Activated naive CD4-positive, alpha-beta T cell treated with anti-CD3 and anti-CD28 coated beads, Interleukin-2, amount 10 ng/mL, durations not matched to agents 7 days and 5 days (primary cell): ENCODE measurements at regions not wholly inside any gene's neighbourhood (a gene's known extent, or its start where the extent isn't known, plus 50 kb on each side); places are given as distances from the start of the nearest gene placed in this dataset.
"Not testable (repeated sequence)": the region's sequence is repeated elsewhere in the genome, so short reads cannot be mapped to it uniquely, and the experiment has no call there.

Source experiments
- CTCF ChIA-PET: fragments of 350-600 bp; sonication (Branson Sonifier 250); formaldehyde crosslinking; loops from one replicate; lab custom pipeline; 2021; ENCODE audit warnings: antibody characterized with exemption; lab: Charles Lee
- DNase-seq: peaks from one replicate; pipeline ENCODE4 v3.0.0-alpha.2; 2020
- H3K27ac Mint-ChIP-seq: one replicate; pipeline ENCODE4 v1.8.0; 2021; ENCODE audit warnings: mild to moderate bottlenecking, moderate library complexity, mixed read lengths
- H3K27me3 Mint-ChIP-seq: one replicate; pipeline ENCODE4 v1.8.0; 2021; ENCODE audit warnings: mild to moderate bottlenecking, mixed read lengths
- H3K36me3 Mint-ChIP-seq: one replicate; pipeline ENCODE4 v1.8.0; 2021; ENCODE audit warnings: mixed read lengths
- H3K4me1 Mint-ChIP-seq: one replicate; pipeline ENCODE4 v1.8.0; 2021; ENCODE audit warnings: mixed read lengths
- H3K4me3 Mint-ChIP-seq: one replicate; pipeline ENCODE4 v1.8.0; 2021; ENCODE audit warnings: mild to moderate bottlenecking, moderate library complexity, mixed read lengths
- H3K9me3 Mint-ChIP-seq: one replicate; pipeline ENCODE4 v1.8.0; 2021; ENCODE audit warnings: mixed read lengths

- no peak overlapping the region for H3K27ac Mint-ChIP-seq
- peaks cover 19% of the 10 kb centered on the region for H3K27me3 Mint-ChIP-seq
- no peaks in the 10 kb centered on the region for H3K9me3 Mint-ChIP-seq
- H3K4me1 Mint-ChIP-seq = no peaks in the 10 kb centered on the region
- no peaks in the 10 kb centered on the region for H3K36me3 Mint-ChIP-seq
- CTCF ChIA-PET = interaction anchor here (0.9 to 1.8 kb wide), 9 partner anchors 24 to 400 kb away, joined by 3 to 12 read pairs (median 4); no protein-coding TSS in a partner anchor
- H3K4me3 Mint-ChIP-seq = no peak overlapping the region
- no peak for DNase-seq
Measured at GRCh38 chr4:86522349-86522748, 71.8 kb upstream of the PTPN13 start.

GRCh38 chr4:86523333-86523732, 70.8 kb upstream of the PTPN13 start:
- no peaks in the 10 kb centered on the region for H3K9me3 Mint-ChIP-seq
- H3K4me3 Mint-ChIP-seq = no peak overlapping the region
- H3K27me3 Mint-ChIP-seq = peaks cover 19% of the 10 kb centered on the region
- H3K36me3 Mint-ChIP-seq = no peaks in the 10 kb centered on the region
- DNase-seq = no peak
- no peaks in the 10 kb centered on the region for H3K4me1 Mint-ChIP-seq
- CTCF ChIA-PET = interaction anchor here (1.0 to 1.6 kb wide), 2 partner anchors 25 to 27 kb away, joined by 3 to 4 read pairs; no protein-coding TSS in a partner anchor
- no peak overlapping the region for H3K27ac Mint-ChIP-seq

DNA sequence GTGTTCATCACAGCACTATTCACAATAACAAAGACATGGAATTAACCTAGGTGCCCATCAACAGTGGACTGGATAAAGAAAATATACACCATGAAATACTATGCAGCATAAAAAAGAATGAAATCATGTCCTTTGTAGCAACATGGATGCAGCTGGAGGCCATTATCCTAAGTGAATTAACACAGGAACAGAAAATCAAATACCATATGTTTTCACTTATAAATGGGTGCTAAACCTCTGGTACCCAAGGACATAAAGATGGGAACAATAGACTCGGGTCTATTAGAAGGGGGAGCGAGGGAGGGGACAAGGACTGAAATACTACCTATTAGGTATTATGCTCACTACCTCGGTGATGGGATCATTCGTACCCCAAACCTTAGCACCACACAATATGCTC, 66.4 kb upstream of the PTPN13 start:
- H3K9me3 Mint-ChIP-seq, H3K36me3 Mint-ChIP-seq, H3K27ac Mint-ChIP-seq, CTCF ChIA-PET, DNase-seq, H3K4me1 Mint-ChIP-seq, H3K4me3 Mint-ChIP-seq: not testable (repeated sequence)
- peaks cover 20% of the 10 kb centered on the region for H3K27me3 Mint-ChIP-seq

GRCh38 chr4:86529436-86529835, 64.7 kb upstream of the PTPN13 start:
- Mint-ChIP-seq H3K27me3 (peaks cover 16% of the 10 kb centered on the region), H3K4me1 (no peaks in the 10 kb centered on the region), H3K36me3 (no peaks in the 10 kb centered on the region), H3K27ac (no peak overlapping the region), H3K9me3 (no peaks in the 10 kb centered on the region), H3K4me3 (no peak overlapping the region)
- CTCF ChIA-PET = no interaction called here
- no peak for DNase-seq

DNA sequence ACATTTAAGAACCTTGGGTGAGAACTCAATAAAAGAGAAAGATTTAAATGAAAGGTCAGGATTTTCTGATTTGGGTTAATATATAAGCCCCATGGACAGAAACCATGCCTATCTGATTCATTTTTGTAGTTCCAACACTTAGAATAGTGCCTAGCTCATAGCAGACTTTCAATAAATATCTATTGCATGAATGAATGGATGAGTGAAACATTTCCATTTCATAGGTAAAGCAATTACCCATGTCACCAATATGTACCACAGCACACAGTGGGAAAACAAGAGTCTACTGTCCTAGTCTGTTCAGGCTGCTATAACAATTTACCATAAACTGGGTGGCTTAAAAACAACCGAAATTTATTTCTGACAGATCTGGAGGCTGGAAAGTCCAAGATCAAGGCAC, 63.9 kb upstream of the PTPN13 start:
- Mint-ChIP-seq H3K4me3 (no peak overlapping the region), H3K27ac (no peak overlapping the region), H3K4me1 (no peaks in the 10 kb centered on the region), H3K27me3 (peaks cover 16% of the 10 kb centered on the region), H3K36me3 (no peaks in the 10 kb centered on the region), H3K9me3 (no peaks in the 10 kb centered on the region)
- DNase-seq = no peak
- CTCF ChIA-PET = no interaction called here

DNA sequence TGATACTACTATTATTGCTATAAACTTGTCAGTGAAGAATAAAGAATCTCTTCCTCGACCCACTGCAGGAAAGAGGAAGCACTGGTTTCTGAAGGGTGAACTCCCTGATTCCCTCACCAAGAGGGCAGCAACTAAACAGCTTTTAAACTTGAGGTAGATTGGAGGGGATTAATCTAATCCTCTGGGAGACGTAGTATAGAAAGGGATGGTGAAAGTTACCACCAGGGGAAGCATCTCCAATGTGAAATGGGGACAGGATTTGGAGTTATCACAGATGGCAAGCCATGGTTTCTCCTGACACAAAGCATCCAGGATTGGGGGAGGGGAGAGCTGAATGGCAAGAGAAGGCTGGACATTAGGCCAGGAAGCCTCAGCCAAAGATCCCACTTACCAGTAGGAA, 62.7 kb upstream of the PTPN13 start:
- CTCF ChIA-PET = no interaction called here
- Mint-ChIP-seq H3K4me3 (no peak overlapping the region), H3K4me1 (no peaks in the 10 kb centered on the region), H3K9me3 (no peaks in the 10 kb centered on the region), H3K36me3 (no peaks in the 10 kb centered on the region), H3K27ac (no peak overlapping the region), H3K27me3 (peaks cover 9% of the 10 kb centered on the region)
- no peak for DNase-seq

GRCh38 chr4:86532851-86533250, 61.3 kb upstream of the PTPN13 start:
- no peak overlapping the region for H3K4me3 Mint-ChIP-seq
- CTCF ChIA-PET = no interaction called here
- no peaks in the 10 kb centered on the region for H3K4me1 Mint-ChIP-seq
- H3K27ac Mint-ChIP-seq = no peak overlapping the region
- no peak for DNase-seq
- H3K27me3 Mint-ChIP-seq = peaks cover 8% of the 10 kb centered on the region
- H3K36me3 Mint-ChIP-seq = no peaks in the 10 kb centered on the region
- no peaks in the 10 kb centered on the region for H3K9me3 Mint-ChIP-seq

GRCh38 chr4:86536151-86536550, 58.0 kb upstream of the PTPN13 start:
- H3K4me1 Mint-ChIP-seq = no peaks in the 10 kb centered on the region
- CTCF ChIA-PET = no interaction called here
- H3K27me3 Mint-ChIP-seq = peaks cover 12% of the 10 kb centered on the region
- H3K9me3 Mint-ChIP-seq = no peaks in the 10 kb centered on the region
- H3K4me3 Mint-ChIP-seq = no peak overlapping the region
- H3K27ac Mint-ChIP-seq = no peak overlapping the region
- DNase-seq = no peak
- no peaks in the 10 kb centered on the region for H3K36me3 Mint-ChIP-seq

- CTCF ChIA-PET = interaction anchor here (1.2 kb wide), 1 partner anchor 47 kb away, joined by 3 read pairs; no protein-coding TSS in a partner anchor
- Mint-ChIP-seq H3K27me3 (peaks cover 13% of the 10 kb centered on the region), H3K27ac (no peak overlapping the region), H3K9me3 (no peaks in the 10 kb centered on the region), H3K4me1 (peaks cover 29% of the 10 kb centered on the region), H3K36me3 (peaks cover 1% of the 10 kb centered on the region), H3K4me3 (no peak overlapping the region)
- no peak for DNase-seq
Measured at GRCh38 chr4:86542319-86543027, 51.6 kb upstream of the PTPN13 start.

DNA sequence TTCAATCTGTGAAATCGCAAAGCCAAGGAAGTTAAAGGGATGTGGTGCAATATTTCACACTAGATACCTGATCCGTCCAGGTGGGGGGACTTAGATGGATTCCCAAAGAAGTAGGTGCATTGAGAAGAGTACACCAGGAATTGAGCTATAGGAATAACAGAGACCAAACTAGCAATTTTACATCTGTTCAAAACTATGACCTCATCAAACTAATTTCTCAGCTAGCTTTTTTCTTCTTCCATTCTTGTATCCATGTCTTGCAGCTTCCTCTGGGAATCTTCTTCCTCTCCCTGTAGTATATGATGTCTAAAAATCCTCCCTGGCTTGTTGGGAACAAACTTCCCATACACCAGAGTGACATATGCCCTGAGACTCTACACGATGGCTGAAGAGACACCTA, 51.0 kb upstream of the PTPN13 start:
- H3K27me3 Mint-ChIP-seq = peaks cover 13% of the 10 kb centered on the region
- H3K9me3 Mint-ChIP-seq = peaks cover 2% of the 10 kb centered on the region
- CTCF ChIA-PET = interaction anchor here (1.8 kb wide), 1 partner anchor 46 kb away, joined by 5 read pairs; no protein-coding TSS in a partner anchor

GRCh38 chr4:86543560-86544309, 50.4 kb upstream of the PTPN13 start:
- peak overlapping the region; percentile 89 for H3K27ac Mint-ChIP-seq
- no peak for DNase-seq

More for the DNA sequence above, 51.0 kb upstream of the PTPN13 start:
- Mint-ChIP-seq H3K4me3 (no peak overlapping the region), H3K36me3 (peaks cover 1% of the 10 kb centered on the region), H3K4me1 (peaks cover 32% of the 10 kb centered on the region), H3K27ac (no peak overlapping the region)
- DNase-seq = no peak

GRCh38 chr4:86544310-86544966, 49.7 kb upstream of the PTPN13 start:
- no peak for DNase-seq
- peak overlapping the region; percentile 89 for H3K27ac Mint-ChIP-seq
- peaks cover 32% of the 10 kb centered on the region for H3K4me1 Mint-ChIP-seq
- peaks cover 1% of the 10 kb centered on the region for H3K36me3 Mint-ChIP-seq
- peaks cover 2% of the 10 kb centered on the region for H3K9me3 Mint-ChIP-seq
- peaks cover 13% of the 10 kb centered on the region for H3K27me3 Mint-ChIP-seq
- CTCF ChIA-PET = interaction anchor here (0.8 to 1.8 kb wide), 2 partner anchors 45 to 47 kb away, joined by 3 to 5 read pairs; no protein-coding TSS in a partner anchor
- peak overlapping the region; percentile 31 for H3K4me3 Mint-ChIP-seq

More at GRCh38 chr4:86543560-86544309, 50.4 kb upstream of the PTPN13 start:
- no peak overlapping the region for H3K4me3 Mint-ChIP-seq
- H3K27me3 Mint-ChIP-seq = peaks cover 13% of the 10 kb centered on the region
- H3K9me3 Mint-ChIP-seq = peaks cover 2% of the 10 kb centered on the region
- CTCF ChIA-PET = interaction anchor here (0.8 to 1.8 kb wide), 2 partner anchors 44 to 46 kb away, joined by 3 to 5 read pairs; no protein-coding TSS in a partner anchor
- peaks cover 32% of the 10 kb centered on the region for H3K4me1 Mint-ChIP-seq
- H3K36me3 Mint-ChIP-seq = peaks cover 1% of the 10 kb centered on the region
